ENCODE measurements at regions not wholly inside any gene's neighbourhood (a gene's known extent, or its start where the extent isn't known, plus 50 kb on each side); places are given as distances from the start of the nearest gene placed in this dataset.

DNA sequence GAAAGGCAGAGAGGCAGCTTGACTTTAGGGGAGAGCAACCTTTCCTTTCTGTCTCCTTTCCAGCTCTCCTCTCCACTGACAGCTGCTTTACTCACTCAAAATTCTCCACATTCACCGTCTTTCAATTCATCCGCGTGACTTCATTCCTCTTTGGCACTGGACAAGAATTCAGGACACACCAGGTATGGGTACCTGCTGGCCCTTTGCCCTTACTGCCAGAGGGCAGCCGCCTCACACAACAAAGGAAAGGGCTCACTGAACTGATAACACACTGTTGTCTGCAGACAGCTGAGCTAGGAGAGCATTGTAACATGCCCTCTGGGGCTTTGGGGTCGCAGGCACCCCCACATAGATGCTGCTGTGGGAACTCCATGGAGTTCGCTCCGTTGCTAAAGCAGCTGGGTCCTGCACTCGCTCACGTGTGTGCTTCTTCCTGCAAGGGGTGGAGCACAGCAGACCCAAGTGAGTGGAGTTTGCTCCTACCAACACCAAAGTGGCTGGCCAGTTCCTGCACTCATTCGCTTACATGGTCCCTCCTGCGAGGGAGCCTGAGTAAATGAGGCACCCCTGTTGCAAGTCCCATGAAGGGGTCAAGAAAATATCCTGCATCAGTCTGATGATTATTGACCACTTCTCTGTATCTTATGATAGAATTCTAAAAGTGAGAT lies 79.0 kb upstream of the SGO1 start:
- intact Hi-C loops (cut with DNase I), result no loop called here
- TF ChIP-seq, protein P1, sequence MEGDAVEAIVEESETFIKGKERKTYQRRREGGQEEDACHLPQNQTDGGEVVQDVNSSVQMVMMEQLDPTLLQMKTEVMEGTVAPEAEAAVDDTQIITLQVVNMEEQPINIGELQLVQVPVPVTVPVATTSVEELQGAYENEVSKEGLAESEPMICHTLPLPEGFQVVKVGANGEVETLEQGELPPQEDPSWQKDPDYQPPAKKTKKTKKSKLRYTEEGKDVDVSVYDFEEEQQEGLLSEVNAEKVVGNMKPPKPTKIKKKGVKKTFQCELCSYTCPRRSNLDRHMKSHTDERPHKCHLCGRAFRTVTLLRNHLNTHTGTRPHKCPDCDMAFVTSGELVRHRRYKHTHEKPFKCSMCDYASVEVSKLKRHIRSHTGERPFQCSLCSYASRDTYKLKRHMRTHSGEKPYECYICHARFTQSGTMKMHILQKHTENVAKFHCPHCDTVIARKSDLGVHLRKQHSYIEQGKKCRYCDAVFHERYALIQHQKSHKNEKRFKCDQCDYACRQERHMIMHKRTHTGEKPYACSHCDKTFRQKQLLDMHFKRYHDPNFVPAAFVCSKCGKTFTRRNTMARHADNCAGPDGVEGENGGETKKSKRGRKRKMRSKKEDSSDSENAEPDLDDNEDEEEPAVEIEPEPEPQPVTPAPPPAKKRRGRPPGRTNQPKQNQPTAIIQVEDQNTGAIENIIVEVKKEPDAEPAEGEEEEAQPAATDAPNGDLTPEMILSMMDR (IDR thresholded peaks at IDR 0.05; ENCODE audit: borderline replicate concordance, extremely low read depth, insufficient read depth), result no peak
- Histone ChIP-seq H3K27me3 (ENCODE audit: control insufficient read depth, insufficient read depth, low read length) (no peaks in the 10 kb centered on the region), H3K4me1 (ENCODE audit: control insufficient read depth in 2 of 3, insufficient read depth in 2 of 3, low read depth in 1 of 3, low read length in 3 of 3) (no peaks in the 10 kb centered on the region), H3K4me3 (ENCODE audit: low read length in 3 of 3) (no peak overlapping the region), H3K27ac (ENCODE audit: low read depth in 2 of 2, low read length in 2 of 2) (no peak overlapping the region), H3K9ac (ENCODE audit: low read length in 3 of 3) (no peak overlapping the region), H3K9me3 (ENCODE audit: control insufficient read depth in 2 of 3, insufficient read depth in 1 of 3, low read length in 3 of 3) (peaks cover 0 to 4% (median 0%) of the 10 kb centered on the region in 3 donors), H3K36me3 (ENCODE audit: control insufficient read depth in 2 of 3, insufficient read depth in 3 of 3, low read length in 3 of 3) (no peaks in the 10 kb centered on the region)
- DNase-seq (no peak), FAIRE-seq (no peak)

DNA sequence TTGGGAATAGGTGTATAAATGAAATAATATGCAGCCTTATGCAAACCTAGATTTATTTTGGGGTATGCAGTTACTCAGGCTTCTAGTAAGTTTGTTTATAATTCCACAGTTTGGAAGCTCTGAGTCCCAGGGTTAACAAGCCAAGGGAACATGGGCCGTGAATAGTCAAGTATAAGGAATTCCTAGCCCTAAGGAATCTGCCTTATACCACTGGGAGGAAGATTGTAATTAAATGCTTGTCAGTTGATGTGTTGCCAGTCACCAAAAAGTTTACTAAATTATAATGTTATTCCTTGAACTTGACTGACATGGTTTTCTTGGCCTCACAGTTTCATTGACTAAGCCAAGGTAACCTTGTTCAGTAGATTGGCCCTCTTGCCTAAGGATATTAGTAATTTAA lies 72.4 kb upstream of the SGO1 start:
- FAIRE-seq (no peak), DNase-seq (no peak)
- no peaks in the 10 kb centered on the region for H3K36me3 ChIP-seq (ENCODE audit: control insufficient read depth in 2 of 3, insufficient read depth in 3 of 3, low read length in 3 of 3)
- H3K27ac ChIP-seq (ENCODE audit: low read depth in 2 of 2, low read length in 2 of 2), result no peak overlapping the region
- H3K4me1 ChIP-seq (ENCODE audit: control insufficient read depth in 2 of 3, insufficient read depth in 2 of 3, low read depth in 1 of 3, low read length in 3 of 3), result no peaks in the 10 kb centered on the region
- TF ChIP-seq, protein P1 (IDR thresholded peaks at IDR 0.05; ENCODE audit: borderline replicate concordance, extremely low read depth, insufficient read depth), result no peak
- no peak overlapping the region for H3K4me3 ChIP-seq (ENCODE audit: low read length in 3 of 3)
- no peaks in the 10 kb centered on the region for H3K27me3 ChIP-seq (ENCODE audit: control insufficient read depth, insufficient read depth, low read length)
- no peak overlapping the region for H3K9ac ChIP-seq (ENCODE audit: low read length in 3 of 3)
- intact Hi-C loops (cut with DNase I), result no loop called here
- H3K9me3 ChIP-seq (ENCODE audit: control insufficient read depth in 2 of 3, insufficient read depth in 1 of 3, low read length in 3 of 3), result no peaks in the 10 kb centered on the region

DNA sequence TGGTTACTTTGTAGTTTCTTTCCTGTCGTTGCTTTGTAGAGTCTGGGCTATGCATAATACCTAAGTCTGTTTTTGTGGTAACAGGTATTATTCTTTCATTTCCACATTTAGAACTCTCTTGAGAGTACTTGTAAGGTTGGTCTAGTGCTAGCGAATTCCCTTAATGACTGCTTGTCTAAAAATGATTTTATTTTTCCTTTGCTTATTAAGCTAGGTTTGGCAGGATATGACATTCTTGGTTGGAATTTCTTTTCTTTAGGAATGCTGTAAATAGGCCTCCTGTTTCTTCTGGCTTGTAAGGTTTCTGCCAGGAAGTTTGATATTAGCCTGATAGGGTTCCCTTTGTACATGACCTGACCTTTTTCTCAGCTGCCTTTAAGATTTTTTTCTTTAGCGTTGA lies 70.1 kb upstream of the SGO1 start:
- TF ChIP-seq, protein P1 (IDR thresholded peaks at IDR 0.05; ENCODE audit: borderline replicate concordance, extremely low read depth, insufficient read depth), result no peak
- DNase-seq (no peak), FAIRE-seq (no peak)
- no peaks in the 10 kb centered on the region for H3K4me1 ChIP-seq (ENCODE audit: control insufficient read depth in 2 of 3, insufficient read depth in 2 of 3, low read depth in 1 of 3, low read length in 3 of 3)
- intact Hi-C loops (cut with DNase I), result no loop called here
- no peaks in the 10 kb centered on the region for H3K36me3 ChIP-seq (ENCODE audit: control insufficient read depth in 2 of 3, insufficient read depth in 3 of 3, low read length in 3 of 3)
- H3K27ac ChIP-seq (ENCODE audit: low read depth in 2 of 2, low read length in 2 of 2), result no peak overlapping the region
- H3K27me3 ChIP-seq (ENCODE audit: control insufficient read depth, insufficient read depth, low read length), result no peaks in the 10 kb centered on the region
- H3K9ac ChIP-seq (ENCODE audit: low read length in 3 of 3), result no peak overlapping the region
- H3K4me3 ChIP-seq (ENCODE audit: low read length in 3 of 3), result no peak overlapping the region
- H3K9me3 ChIP-seq (ENCODE audit: control insufficient read depth in 2 of 3, insufficient read depth in 1 of 3, low read length in 3 of 3), result no peaks in the 10 kb centered on the region
